Left renal pelvis (tissue), 4 donors: ENCODE measurements at regions not wholly inside any gene's neighbourhood (a gene's known extent, or its start where the extent isn't known, plus 50 kb on each side); places are given as distances from the start of the nearest gene placed in this dataset.
"Not testable (repeated sequence)": the region's sequence is repeated elsewhere in the genome, so short reads cannot be mapped to it uniquely, and the experiment has no call there.

ENCODE experiments used
- DNase-seq, 4 donors: peaks; one replicate each; pipeline ENCODE4 v3.0.0-alpha.2; 2013; ENCODE audit warnings: low read depth in 4 of 4, low spot score in 3 of 4

GRCh38 chr16:8458481-8459046 is 131.7 kb downstream of the TMEM114 start:
- DNase-seq, result no peak

GRCh38 chr16:8453359-8453758 is 137.0 kb downstream of the TMEM114 start:
- DNase-seq, result no peak

- no peak for DNase-seq
Measured at GRCh38 chr16:8452941-8453340, 137.4 kb downstream of the TMEM114 start.

- DNase-seq, result no peak
Measured at GRCh38 chr16:8436931-8437330, 153.4 kb downstream of the TMEM114 start.

- no peak for DNase-seq
Measured at GRCh38 chr16:8431783-8432182, 158.5 kb downstream of the TMEM114 start.

GRCh38 chr16:8430401-8430800 is 159.9 kb downstream of the TMEM114 start:
- DNase-seq, result no peak

- no peak for DNase-seq
Measured at GRCh38 chr16:8426569-8426968, 163.7 kb downstream of the TMEM114 start.

- DNase-seq, result no peak
Measured at GRCh38 chr16:8417145-8417544, 173.2 kb downstream of the TMEM114 start.

GRCh38 chr16:8408855-8409567 is 181.3 kb downstream of the TMEM114 start:
- DNase-seq, result no peak

GRCh38 chr16:8407351-8407750 is 183.0 kb downstream of the TMEM114 start:
- DNase-seq, result no peak

- DNase-seq, result no peak
Measured at GRCh38 chr16:8403978-8404749, 186.1 kb downstream of the TMEM114 start.

- no peak for DNase-seq
Measured at GRCh38 chr16:8402981-8403843, 187.1 kb downstream of the TMEM114 start.

GRCh38 chr16:8400683-8401082 is 189.6 kb downstream of the TMEM114 start:
- DNase-seq, result not testable (repeated sequence)

- DNase-seq, result no peak
Measured at GRCh38 chr16:8398548-8398947, 191.8 kb downstream of the TMEM114 start.

- no peak for DNase-seq
Measured at GRCh38 chr16:8397223-8397622, 193.1 kb downstream of the TMEM114 start.

GRCh38 chr16:8396463-8396862 is 193.8 kb downstream of the TMEM114 start:
- no peak for DNase-seq

- DNase-seq, result no peak
Measured at GRCh38 chr16:8391257-8391656, 199.1 kb downstream of the TMEM114 start.

GRCh38 chr16:8388684-8389083 is 201.6 kb downstream of the TMEM114 start:
- no peak for DNase-seq

- DNase-seq, result no peak
Measured at GRCh38 chr16:8381814-8382213, 208.5 kb downstream of the TMEM114 start.

- no peak for DNase-seq
Measured at GRCh38 chr16:8380311-8380710, 210.0 kb downstream of the TMEM114 start.

- DNase-seq, result no peak
Measured at GRCh38 chr16:8377864-8378263, 212.4 kb downstream of the TMEM114 start.
